HCT116 (cell line): ENCODE measurements at regions not wholly inside any gene's neighbourhood (a gene's known extent, or its start where the extent isn't known, plus 50 kb on each side); places are given as distances from the start of the nearest gene placed in this dataset.

Source experiments
- ATAC-seq: fragments of 200-7000 bp; cut with Tn5 transposase; 2 replicates; pipeline ENCODE4 v1.9.1; 2020; ENCODE audit warnings: mild to moderate bottlenecking, moderate library complexity
- BruUV-seq: library from RNA; stranded (reverse); fragments of 400-500 nt; replicated peaks from 2 replicates; lab custom pipeline; 2021; lab: Mats Ljungman, UMichigan
- CTCF ChIA-PET: fragments of 300-600 bp; sonication (Branson Sonifier 250); formaldehyde crosslinking; loops from one replicate; lab custom pipeline; 2021; ENCODE audit warnings: antibody characterized with exemption; lab: Charles Lee
- POLR2A ChIA-PET: fragments of 300-600, 350-600 bp; sonication (Branson Sonifier 250); formaldehyde crosslinking; loops from one replicate; lab custom pipeline; 2021; ENCODE audit warnings: antibody characterized with exemption; lab: Charles Lee
- RAD21 ChIA-PET, 2 experiments: fragments of 300-600 bp; sonication (Branson Sonifier 250); formaldehyde crosslinking; loops; one replicate each; lab custom pipeline; 2023; ENCODE audit warnings: low total read pairs in 2 of 2; ENCODE audit not compliant: uncharacterized antibody in 2 of 2, unreplicated experiment in 2 of 2, low non-redundant PET in 1 of 2; lab: Charles Lee
- DNase-seq: peaks from one replicate; pipeline ENCODE4 v3.0.0-alpha.2; 2010; ENCODE audit warnings: low read depth, low spot score
- H2AFZ ChIP-seq: fragments of 200-600 bp; shearing (Covaris generic), sonication (generic); 2 replicates; pipeline ENCODE4 v1.6.1; 2017; ENCODE audit warnings: low read depth, mixed run types, mixed read lengths, antibody characterized with exemption, low read length; ENCODE audit not compliant: poor library complexity, severe bottlenecking
- H3K27ac ChIP-seq: 2 replicates; pipeline ENCODE4 v1.5.1; 2012; ENCODE audit warnings: low read depth, low read length
- H3K27me3 ChIP-seq: fragments of 200-600 bp; sonication (generic); 2 replicates; pipeline ENCODE4 v1.6.1; 2016; ENCODE audit warnings: mixed run types, low read length, mixed read lengths; ENCODE audit not compliant: insufficient read depth
- H3K36me3 ChIP-seq, 2 experiments: fragments of 200-500 bp in 1 of 2; fragments of 200-600 bp in 1 of 2; sonication (Bioruptor generic) in 1 of 2; sonication (generic) in 1 of 2; 2 replicates each; pipeline versions ENCODE4 v1.5.1 to v1.6.1; 2014 to 2016; ENCODE audit warnings: low read length in 2 of 2, inconsistent platforms in 1 of 2, mixed read lengths in 1 of 2, mixed run types in 1 of 2; ENCODE audit not compliant: insufficient read depth in 2 of 2, control insufficient read depth in 1 of 2
- H3K4me1 ChIP-seq, 2 experiments: fragments of 200-600 bp in 1 of 2; sonication (generic) in 1 of 2; 2 replicates each; pipeline versions ENCODE4 v1.5.1 to v1.6.1; 2012 to 2017; ENCODE audit warnings: low read length in 2 of 2, inconsistent platforms in 1 of 2, mild to moderate bottlenecking in 1 of 2, mixed read lengths in 1 of 2, mixed run types in 1 of 2, moderate library complexity in 1 of 2; ENCODE audit not compliant: insufficient read depth in 2 of 2, control insufficient read depth in 1 of 2
- H3K4me2 ChIP-seq: fragments of 200-600 bp; sonication (generic); 2 replicates; pipeline ENCODE4 v1.6.1; 2017; ENCODE audit warnings: mixed run types, low read length, mixed read lengths
- H3K4me3 ChIP-seq, 2 experiments: fragments of 200-600 bp in 1 of 2; sonication (generic) in 1 of 2; replicated peaks in 1 of 2; 2 replicates each; pipeline ENCODE4 v1.5.1; 2011 to 2016; ENCODE audit warnings: low read length in 2 of 2, control low read depth in 1 of 2, low read depth in 1 of 2, mild to moderate bottlenecking in 1 of 2, mixed read lengths in 1 of 2, mixed run types in 1 of 2
- H3K79me2 ChIP-seq: fragments of 200-600 bp; sonication (generic); 2 replicates; pipeline ENCODE4 v1.6.1; 2017; ENCODE audit warnings: mild to moderate bottlenecking, mixed run types, low read length, moderate library complexity, mixed read lengths; ENCODE audit not compliant: insufficient read depth
- H3K9ac ChIP-seq: fragments of 200-600 bp; sonication (generic); 2 replicates; pipeline ENCODE4 v1.6.1; 2016; ENCODE audit warnings: low read length, mixed read lengths
- H3K9me2 ChIP-seq: fragments of 200-600 bp; sonication (generic), shearing (Covaris generic); 2 replicates; pipeline ENCODE4 v1.6.1; 2017; ENCODE audit warnings: mixed run types, mild to moderate bottlenecking, moderate library complexity; ENCODE audit not compliant: insufficient read depth
- H3K9me3 ChIP-seq, 2 experiments: fragments of 200-500 bp in 1 of 2; fragments of 200-600 bp in 1 of 2; sonication (Bioruptor generic) in 1 of 2; sonication (generic) in 1 of 2; 2 replicates each; pipeline ENCODE4 v1.6.1; 2014 to 2017; ENCODE audit warnings: low read length in 2 of 2, mixed read lengths in 2 of 2, inconsistent platforms in 1 of 2, low read depth in 1 of 2, mild to moderate bottlenecking in 1 of 2, mixed run types in 1 of 2, moderate library complexity in 1 of 2; ENCODE audit not compliant: control insufficient read depth in 1 of 2, insufficient read depth in 1 of 2
- H4K20me1 ChIP-seq: fragments of 200-600 bp; sonication (generic), shearing (Covaris generic); 2 replicates; pipeline ENCODE4 v1.6.1; 2017; ENCODE audit warnings: mixed run types, mild to moderate bottlenecking, moderate library complexity; ENCODE audit not compliant: insufficient read depth
- CEBPB ChIP-seq: IDR thresholded peaks from 2 replicates; pipeline ENCODE4 v1.6.1; 2012; ENCODE audit warnings: low read depth
- EGR1 ChIP-seq: IDR thresholded peaks from 2 replicates; pipeline ENCODE4 v1.6.1; 2012; ENCODE audit warnings: low read depth
- ELF1 ChIP-seq: IDR thresholded peaks from 2 replicates; pipeline ENCODE4 v1.6.1; 2012; ENCODE audit warnings: low read depth, borderline replicate concordance
- EZH2 ChIP-seq: fragments of 200-600 bp; sonication (generic); IDR thresholded peaks from 2 replicates; pipeline ENCODE4 v1.6.1; 2017; ENCODE audit warnings: antibody characterized with exemption, mixed run types
- EZH2phosphoT487 ChIP-seq: fragments of 200-600 bp; IDR thresholded peaks from 2 replicates; pipeline ENCODE4 v1.6.1; 2018; ENCODE audit warnings: antibody characterized with exemption, borderline replicate concordance
- FOSL1 ChIP-seq: IDR thresholded peaks from 2 replicates; pipeline ENCODE4 v1.6.1; 2012; ENCODE audit warnings: low read depth
- POLR2AphosphoS5 ChIP-seq: IDR thresholded peaks from 2 replicates; pipeline ENCODE4 v1.6.1; 2011; ENCODE audit warnings: mild to moderate bottlenecking, low read depth, low read length, moderate library complexity
- SP1 ChIP-seq: IDR thresholded peaks from 2 replicates; pipeline ENCODE4 v1.6.1; 2012; ENCODE audit warnings: low read depth
- SRF ChIP-seq: IDR thresholded peaks from 2 replicates; pipeline ENCODE4 v1.6.1; 2012; ENCODE audit warnings: low read depth
- TCF7L2 ChIP-seq: IDR thresholded peaks from 2 replicates; pipeline ENCODE4 v1.7.0; 2011; ENCODE audit warnings: borderline replicate concordance, inconsistent platforms; ENCODE audit not compliant: insufficient read depth, insufficient read length; ENCODE audit errors: extremely low read depth
- ZFX ChIP-seq: fragments of 450-650 bp; IDR thresholded peaks from 2 replicates; pipeline ENCODE4 v1.6.1; 2017
- ZNF274 ChIP-seq: fragments of 200-500 bp; sonication (Bioruptor generic); IDR thresholded peaks from 2 replicates; pipeline ENCODE4 v1.6.1; 2014; ENCODE audit warnings: mild to moderate bottlenecking, low read depth, low read length, inconsistent platforms
- intact Hi-C: fragments of 100-400 bp; cut with micrococcal nuclease; formaldehyde crosslinking; loops from 2 replicates; pipeline ENCODE4 v1.10.0; 2022
- TF ChIP-seq, protein P1 (sequence below): IDR thresholded peaks from 2 replicates; pipeline ENCODE4 v1.6.1; 2012
- TF ChIP-seq, protein P2 (sequence below): IDR thresholded peaks from 2 replicates; pipeline ENCODE4 v1.6.1; 2012

DNA sequence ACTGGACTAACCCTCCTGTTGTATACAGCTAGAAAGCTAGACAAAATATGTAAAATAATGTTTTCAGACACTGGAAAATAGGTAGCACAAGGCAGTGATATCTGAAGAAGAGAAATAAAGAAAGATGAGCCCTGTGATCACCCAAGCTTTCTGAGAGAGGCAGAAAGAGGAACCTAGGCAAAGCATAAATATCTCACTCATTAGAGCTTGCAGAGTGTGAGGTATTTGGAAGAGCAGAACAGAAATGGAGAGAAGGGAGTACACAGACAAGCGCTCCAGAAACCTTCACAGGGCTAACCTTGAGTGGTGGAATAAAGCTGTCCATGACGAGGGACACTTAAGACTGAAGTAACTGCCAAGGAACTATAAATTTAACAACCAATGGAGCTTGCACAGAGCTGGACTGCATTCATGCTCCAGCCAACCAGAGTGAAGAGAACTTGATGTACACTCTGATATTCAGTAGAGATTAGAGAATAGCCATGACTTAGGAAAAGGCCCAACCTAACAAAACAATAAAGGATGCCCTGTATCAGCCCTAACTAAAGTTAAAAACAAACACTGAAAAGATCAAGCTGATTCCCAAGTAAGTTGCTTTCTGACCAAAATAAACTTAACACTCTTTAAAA is 280.9 kb upstream of the STXBP5 start:
- H3K79me2 ChIP-seq, result no peaks in the 10 kb centered on the region
- ChIA-PET RAD21 (no interaction called here), CTCF (no interaction called here), POLR2A (no interaction called here)
- ATAC-seq, result no peak
- intact Hi-C loops, result no loop called here
- no peaks in the 10 kb centered on the region for H3K9me3 ChIP-seq
- H2AFZ ChIP-seq, result no peak overlapping the region
- TF ChIP-seq, protein P1, sequence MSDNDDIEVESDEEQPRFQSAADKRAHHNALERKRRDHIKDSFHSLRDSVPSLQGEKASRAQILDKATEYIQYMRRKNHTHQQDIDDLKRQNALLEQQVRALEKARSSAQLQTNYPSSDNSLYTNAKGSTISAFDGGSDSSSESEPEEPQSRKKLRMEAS, result no peak
- TF ChIP-seq CEBPB (no peak), ELF1 (no peak), SP1 (no peak), TCF7L2 (no peak), ZFX (no peak), ZNF274 (no peak), POLR2AphosphoS5 (no peak), EZH2phosphoT487 (no peak), FOSL1 (no peak)
- TF ChIP-seq, protein P2, sequence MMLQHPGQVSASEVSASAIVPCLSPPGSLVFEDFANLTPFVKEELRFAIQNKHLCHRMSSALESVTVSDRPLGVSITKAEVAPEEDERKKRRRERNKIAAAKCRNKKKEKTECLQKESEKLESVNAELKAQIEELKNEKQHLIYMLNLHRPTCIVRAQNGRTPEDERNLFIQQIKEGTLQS, result no peak
- H3K4me2 ChIP-seq, result no peak overlapping the region
- H3K4me3 ChIP-seq, result no peak overlapping the region
- no peaks in the 10 kb centered on the region for H3K4me1 ChIP-seq
- H3K27ac ChIP-seq, result no peak overlapping the region
- H3K27me3 ChIP-seq, result no peaks in the 10 kb centered on the region
- BruUV-seq, result no TSS peak
- DNase-seq, result no peak
- H4K20me1 ChIP-seq, result no peaks in the 10 kb centered on the region
- H3K9me2 ChIP-seq, result no peaks in the 10 kb centered on the region
- H3K9ac ChIP-seq, result no peak overlapping the region
- no peaks in the 10 kb centered on the region for H3K36me3 ChIP-seq

DNA sequence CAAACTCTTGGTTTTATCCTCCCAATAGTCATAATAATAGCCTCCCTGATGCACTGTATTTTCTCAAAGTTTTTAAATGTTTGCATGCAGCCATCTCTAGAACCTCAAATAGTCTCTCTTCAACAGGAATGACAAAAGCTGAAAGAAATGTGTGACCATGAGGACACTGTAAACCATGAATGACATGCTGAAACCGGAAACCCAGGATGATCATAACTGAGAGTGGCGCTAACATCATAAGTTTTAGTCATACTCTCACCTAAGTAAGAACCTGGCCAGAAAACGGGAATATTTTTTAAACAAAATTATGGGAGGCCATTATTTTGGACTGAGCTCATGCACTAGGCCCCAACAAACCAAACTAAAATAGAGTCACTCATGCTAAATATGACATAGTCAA is 278.4 kb upstream of the STXBP5 start:
- no peak for TF ChIP-seq POLR2AphosphoS5
- no peak for TF ChIP-seq EGR1
- no peak for TF ChIP-seq CEBPB
- TF ChIP-seq, protein P2, result no peak
- TF ChIP-seq SRF, result no peak
- no peak for TF ChIP-seq EZH2
- Histone ChIP-seq H3K4me2 (no peak overlapping the region), H2AFZ (no peak overlapping the region), H3K79me2 (no peaks in the 10 kb centered on the region), H4K20me1 (no peaks in the 10 kb centered on the region), H3K27ac (no peak overlapping the region), H3K9ac (no peak overlapping the region), H3K36me3 (no peaks in the 10 kb centered on the region), H3K4me1 (no peaks in the 10 kb centered on the region), H3K27me3 (no peaks in the 10 kb centered on the region), H3K9me3 (no peaks in the 10 kb centered on the region), H3K9me2 (no peaks in the 10 kb centered on the region), H3K4me3 (no peak overlapping the region)
- no peak for ATAC-seq
- BruUV-seq, result no TSS peak
- RAD21 ChIA-PET, result no interaction called here
- CTCF ChIA-PET, result no interaction called here
- POLR2A ChIA-PET, result no interaction called here
- intact Hi-C loops, result no loop called here
- no peak for DNase-seq
